IPS-18a (cell line): ENCODE measurements at regions not wholly inside any gene's neighbourhood (a gene's known extent, or its start where the extent isn't known, plus 50 kb on each side); places are given as distances from the start of the nearest gene placed in this dataset.

Source experiments
- H3K27ac ChIP-seq: one replicate; pipeline ENCODE4 v1.5.1; 2013; ENCODE audit warnings: low read length
- H3K27me3 ChIP-seq: one replicate; pipeline ENCODE4 v1.6.1; 2013; ENCODE audit warnings: mild to moderate bottlenecking, low read length; ENCODE audit not compliant: control insufficient read depth, insufficient read depth
- H3K36me3 ChIP-seq: one replicate; pipeline ENCODE4 v1.6.1; 2013; ENCODE audit warnings: low read depth, low read length; ENCODE audit not compliant: control insufficient read depth
- H3K4me1 ChIP-seq: one replicate; pipeline ENCODE4 v1.6.1; 2013; ENCODE audit warnings: low read depth, low read length; ENCODE audit not compliant: control insufficient read depth
- H3K4me3 ChIP-seq: one replicate; pipeline ENCODE4 v1.5.1; 2013; ENCODE audit warnings: low read length
- H3K9ac ChIP-seq: one replicate; pipeline ENCODE4 v1.6.1; 2013; ENCODE audit warnings: mild to moderate bottlenecking, low read length, moderate library complexity
- H3K9me3 ChIP-seq: one replicate; pipeline ENCODE4 v1.6.1; 2013; ENCODE audit warnings: low read depth, low read length; ENCODE audit not compliant: control insufficient read depth

- Histone ChIP-seq H3K4me1 (peaks cover 26% of the 10 kb centered on the region), H3K27me3 (no peaks in the 10 kb centered on the region), H3K27ac (no peak overlapping the region), H3K9me3 (no peaks in the 10 kb centered on the region), H3K4me3 (no peak overlapping the region), H3K36me3 (no peaks in the 10 kb centered on the region), H3K9ac (no peak overlapping the region)
Measured at GRCh38 chr9:119758241-119758640, 389.0 kb upstream of the BRINP1 start.

- Histone ChIP-seq H3K4me3 (no peak overlapping the region), H3K4me1 (no peaks in the 10 kb centered on the region), H3K27me3 (no peaks in the 10 kb centered on the region), H3K36me3 (no peaks in the 10 kb centered on the region), H3K27ac (no peak overlapping the region), H3K9ac (no peak overlapping the region), H3K9me3 (no peaks in the 10 kb centered on the region)
Measured at GRCh38 chr9:119739476-119739875, 370.2 kb upstream of the BRINP1 start.

- no peaks in the 10 kb centered on the region for H3K4me1 ChIP-seq
- no peaks in the 10 kb centered on the region for H3K9me3 ChIP-seq
- no peak overlapping the region for H3K9ac ChIP-seq
- no peak overlapping the region for H3K4me3 ChIP-seq
- no peak overlapping the region for H3K27ac ChIP-seq
- H3K36me3 ChIP-seq, result no peaks in the 10 kb centered on the region
- H3K27me3 ChIP-seq, result no peaks in the 10 kb centered on the region
Measured at GRCh38 chr9:119736491-119737454, 367.5 kb upstream of the BRINP1 start.

GRCh38 chr9:119727988-119728387 is 358.8 kb upstream of the BRINP1 start:
- H3K9ac ChIP-seq, result no peak overlapping the region
- H3K36me3 ChIP-seq, result no peaks in the 10 kb centered on the region
- H3K4me1 ChIP-seq, result no peaks in the 10 kb centered on the region
- no peaks in the 10 kb centered on the region for H3K9me3 ChIP-seq
- no peak overlapping the region for H3K4me3 ChIP-seq
- H3K27ac ChIP-seq, result no peak overlapping the region
- no peaks in the 10 kb centered on the region for H3K27me3 ChIP-seq

GRCh38 chr9:119726035-119726434 is 356.8 kb upstream of the BRINP1 start:
- Histone ChIP-seq H3K4me1 (peaks cover 10% of the 10 kb centered on the region), H3K9ac (no peak overlapping the region), H3K27ac (no peak overlapping the region), H3K9me3 (no peaks in the 10 kb centered on the region), H3K27me3 (no peaks in the 10 kb centered on the region), H3K4me3 (no peak overlapping the region), H3K36me3 (no peaks in the 10 kb centered on the region)

- no peak overlapping the region for H3K27ac ChIP-seq
- H3K9me3 ChIP-seq, result no peaks in the 10 kb centered on the region
- H3K9ac ChIP-seq, result no peak overlapping the region
- H3K36me3 ChIP-seq, result no peaks in the 10 kb centered on the region
- no peak overlapping the region for H3K4me3 ChIP-seq
- H3K27me3 ChIP-seq, result no peaks in the 10 kb centered on the region
- H3K4me1 ChIP-seq, result peaks cover 10% of the 10 kb centered on the region
Measured at GRCh38 chr9:119722384-119722783, 353.1 kb upstream of the BRINP1 start.

- H3K27me3 ChIP-seq, result no peaks in the 10 kb centered on the region
- no peak overlapping the region for H3K4me3 ChIP-seq
- no peaks in the 10 kb centered on the region for H3K9me3 ChIP-seq
- peaks cover 7% of the 10 kb centered on the region for H3K4me1 ChIP-seq
- no peak overlapping the region for H3K27ac ChIP-seq
- no peaks in the 10 kb centered on the region for H3K36me3 ChIP-seq
- H3K9ac ChIP-seq, result no peak overlapping the region
Measured at GRCh38 chr9:119712325-119712724, 343.1 kb upstream of the BRINP1 start.

- H3K4me3 ChIP-seq, result no peak overlapping the region
- no peaks in the 10 kb centered on the region for H3K9me3 ChIP-seq
- no peaks in the 10 kb centered on the region for H3K27me3 ChIP-seq
- H3K36me3 ChIP-seq, result no peaks in the 10 kb centered on the region
- no peaks in the 10 kb centered on the region for H3K4me1 ChIP-seq
- H3K27ac ChIP-seq, result no peak overlapping the region
- no peak overlapping the region for H3K9ac ChIP-seq
Measured at GRCh38 chr9:119709431-119709830, 340.2 kb upstream of the BRINP1 start.

- no peaks in the 10 kb centered on the region for H3K27me3 ChIP-seq
- H3K9me3 ChIP-seq, result no peaks in the 10 kb centered on the region
- H3K27ac ChIP-seq, result no peak overlapping the region
- no peak overlapping the region for H3K9ac ChIP-seq
- no peaks in the 10 kb centered on the region for H3K4me1 ChIP-seq
- H3K36me3 ChIP-seq, result no peaks in the 10 kb centered on the region
- no peak overlapping the region for H3K4me3 ChIP-seq
Measured at GRCh38 chr9:119707228-119707845, 338.1 kb upstream of the BRINP1 start.

- Histone ChIP-seq H3K27me3 (no peaks in the 10 kb centered on the region), H3K36me3 (no peaks in the 10 kb centered on the region), H3K4me3 (no peak overlapping the region), H3K9ac (no peak overlapping the region), H3K27ac (no peak overlapping the region), H3K4me1 (no peaks in the 10 kb centered on the region), H3K9me3 (no peaks in the 10 kb centered on the region)
Measured at GRCh38 chr9:119701651-119702050, 332.4 kb upstream of the BRINP1 start.

GRCh38 chr9:119698535-119698934 is 329.3 kb upstream of the BRINP1 start:
- H3K4me3 ChIP-seq, result no peak overlapping the region
- no peaks in the 10 kb centered on the region for H3K36me3 ChIP-seq
- no peaks in the 10 kb centered on the region for H3K4me1 ChIP-seq
- H3K27me3 ChIP-seq, result no peaks in the 10 kb centered on the region
- no peak overlapping the region for H3K9ac ChIP-seq
- no peaks in the 10 kb centered on the region for H3K9me3 ChIP-seq
- H3K27ac ChIP-seq, result no peak overlapping the region

- H3K4me3 ChIP-seq, result no peak overlapping the region
- no peaks in the 10 kb centered on the region for H3K36me3 ChIP-seq
- H3K9ac ChIP-seq, result no peak overlapping the region
- H3K27me3 ChIP-seq, result no peaks in the 10 kb centered on the region
- no peak overlapping the region for H3K27ac ChIP-seq
- H3K4me1 ChIP-seq, result no peaks in the 10 kb centered on the region
- no peaks in the 10 kb centered on the region for H3K9me3 ChIP-seq
Measured at GRCh38 chr9:119697996-119698395, 328.8 kb upstream of the BRINP1 start.
